ENCODE measurements at regions not wholly inside any gene's neighbourhood (a gene's known extent, or its start where the extent isn't known, plus 50 kb on each side); places are given as distances from the start of the nearest gene placed in this dataset.

- DNase-seq (ENCODE audit: low read depth, low spot score): no peak
These were observed 583.5 kb upstream of the TBX3 start for GRCh38 chr12:115267464-115267863.

- DNase-seq (ENCODE audit: low read depth, low spot score): no peak
These were observed 580.6 kb upstream of the TBX3 start for GRCh38 chr12:115264605-115265004.

- DNase-seq (ENCODE audit: low read depth, low spot score): peak; percentile 74
These were observed 577.9 kb upstream of the TBX3 start for GRCh38 chr12:115261691-115262398.

DNA sequence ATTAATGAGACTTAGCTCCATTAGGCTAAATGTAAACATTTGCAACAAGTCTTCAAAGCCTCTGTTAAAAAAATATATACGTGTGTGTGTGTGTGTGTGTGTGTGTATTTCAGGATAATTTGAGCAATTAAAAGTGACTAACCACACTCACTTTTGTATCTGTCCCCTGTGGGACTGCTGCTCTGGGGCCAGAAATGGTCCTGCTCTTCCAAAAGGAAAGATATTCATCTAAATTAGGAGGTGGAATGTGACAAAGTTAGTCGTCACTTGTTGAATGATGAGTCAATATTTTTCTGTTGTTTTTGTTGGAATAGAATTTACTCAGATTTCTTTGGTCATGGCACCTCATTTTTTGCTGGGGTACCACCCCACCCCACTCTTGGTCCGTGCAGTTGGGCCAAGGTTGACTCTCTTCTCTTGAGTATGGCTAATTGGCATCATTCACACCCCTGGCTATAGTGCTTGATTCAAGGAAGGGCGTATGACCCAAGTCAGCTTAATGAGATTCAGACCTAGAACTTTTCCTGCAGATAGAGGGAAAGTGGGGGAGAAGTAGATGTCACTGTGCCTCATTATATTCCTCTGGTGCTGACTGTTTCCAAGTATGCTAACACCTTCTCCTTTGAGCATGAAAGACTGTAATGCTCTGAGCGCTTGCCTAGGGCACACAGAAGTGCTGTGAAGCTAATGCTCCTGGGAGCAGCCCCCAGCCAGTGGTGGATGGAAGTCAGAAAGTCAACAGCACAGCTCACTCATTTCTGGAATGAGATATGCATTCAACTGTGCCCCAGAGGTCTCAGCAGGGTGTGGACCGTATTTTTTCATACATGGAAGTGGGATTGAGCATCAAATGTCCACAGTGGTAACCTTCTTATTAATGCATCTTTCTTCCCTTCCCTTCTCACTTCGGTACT lies 577.0 kb upstream of the TBX3 start:
- DNase-seq (ENCODE audit: low read depth, low spot score): peak; percentile 23

DNA sequence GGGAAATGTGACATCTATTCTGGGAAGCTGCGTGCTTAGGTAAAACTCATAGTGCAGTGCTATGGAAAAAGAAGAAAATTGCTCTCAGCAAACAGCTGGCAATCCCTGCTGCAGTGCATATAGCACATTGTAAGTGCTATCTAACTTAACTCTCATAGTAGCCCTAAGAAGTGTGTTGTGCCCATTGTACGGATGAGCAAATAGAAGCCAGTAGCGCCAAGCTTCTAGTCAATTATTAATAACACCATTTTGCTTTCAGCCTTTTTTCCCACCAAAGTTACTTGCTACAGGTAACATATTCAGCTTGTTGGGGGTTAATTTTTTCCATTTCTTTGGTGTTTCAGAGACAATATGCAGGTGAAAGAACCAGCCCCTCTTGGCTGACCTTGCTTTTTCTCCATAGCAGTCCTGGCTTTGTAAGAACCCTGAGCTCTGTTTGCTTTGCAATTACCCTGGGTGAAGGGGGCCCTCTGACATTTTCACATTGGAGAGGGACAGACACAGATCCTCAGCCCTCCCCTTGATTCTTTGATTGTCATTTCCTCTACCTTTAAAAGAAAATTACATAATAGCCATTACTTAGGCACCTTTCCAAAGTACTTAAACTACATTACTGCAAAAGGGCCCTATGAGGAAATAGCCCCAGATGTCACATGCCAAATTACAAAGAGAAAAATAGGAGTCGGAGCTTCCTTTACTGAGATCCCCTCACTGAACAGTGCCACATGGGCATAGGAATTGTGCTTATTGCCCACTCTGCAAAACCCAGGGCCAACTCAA lies 576.2 kb upstream of the TBX3 start:
- no peak for DNase-seq (ENCODE audit: low read depth, low spot score)

DNA sequence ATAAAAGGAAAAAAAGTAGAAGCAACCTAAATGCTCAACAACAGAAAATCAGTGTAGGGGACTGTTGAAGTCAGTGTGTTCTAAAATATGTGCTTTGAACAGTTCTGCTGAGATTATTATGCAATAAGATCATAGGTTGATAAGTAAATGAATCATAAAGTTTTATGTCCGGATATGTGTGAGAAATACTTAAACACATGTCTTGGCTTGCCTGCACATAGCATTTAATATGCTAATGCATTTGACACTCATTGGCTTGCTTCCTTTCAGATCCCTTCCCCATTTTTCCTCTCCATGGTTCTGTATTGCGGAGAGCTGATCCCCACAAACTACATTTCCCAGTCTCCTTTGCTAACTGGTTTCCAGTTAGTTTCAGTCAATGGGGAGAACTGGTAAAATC lies 573.8 kb upstream of the TBX3 start:
- DNase-seq (ENCODE audit: low read depth, low spot score): no peak

DNA sequence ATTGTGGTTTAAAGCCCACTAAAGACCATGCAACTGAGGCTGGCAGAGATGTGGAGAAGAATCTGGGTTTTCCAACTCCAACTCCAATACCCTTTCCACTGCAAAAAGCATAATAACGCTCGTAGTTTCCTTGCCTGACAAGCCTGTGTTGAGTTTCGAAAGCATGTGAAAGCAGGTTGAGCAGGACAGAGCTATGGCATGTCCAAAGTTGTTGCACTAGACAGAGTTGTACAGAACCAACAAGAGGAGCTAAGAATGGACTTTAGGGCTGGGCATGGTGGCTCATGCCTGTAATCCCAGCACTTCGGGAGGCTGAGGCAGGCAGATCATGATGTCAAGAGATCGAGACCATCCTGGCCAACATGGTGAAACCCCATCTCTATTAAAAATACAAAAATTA lies 572.0 kb upstream of the TBX3 start:
- DNase-seq (ENCODE audit: low read depth, low spot score): no peak

DNA sequence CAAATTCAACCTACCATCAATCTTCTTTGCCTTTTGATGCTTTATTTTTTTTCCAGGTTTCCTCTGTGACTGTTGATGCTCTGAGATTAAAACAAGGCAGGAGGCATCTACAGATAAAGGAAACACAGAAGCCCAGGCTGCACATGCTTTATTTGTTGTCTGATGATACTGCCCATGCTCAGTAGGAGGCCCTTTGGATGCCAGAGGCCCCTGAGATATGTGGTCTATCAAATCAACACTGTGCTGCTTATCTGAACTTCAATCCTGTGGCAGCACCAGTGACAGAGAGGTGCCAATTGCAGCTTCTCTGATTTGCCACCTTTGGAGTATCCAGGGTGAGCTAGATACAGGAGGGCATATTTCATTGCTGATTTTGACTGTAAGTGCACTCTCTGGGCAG lies 571.3 kb upstream of the TBX3 start:
- no peak for DNase-seq (ENCODE audit: low read depth, low spot score)

GRCh38 chr12:115253049-115253448 lies 569.1 kb upstream of the TBX3 start:
- no peak for DNase-seq (ENCODE audit: low read depth, low spot score)

- DNase-seq (ENCODE audit: low read depth, low spot score): peak; percentile 20
These were observed 567.8 kb upstream of the TBX3 start for GRCh38 chr12:115251727-115252126.

DNA sequence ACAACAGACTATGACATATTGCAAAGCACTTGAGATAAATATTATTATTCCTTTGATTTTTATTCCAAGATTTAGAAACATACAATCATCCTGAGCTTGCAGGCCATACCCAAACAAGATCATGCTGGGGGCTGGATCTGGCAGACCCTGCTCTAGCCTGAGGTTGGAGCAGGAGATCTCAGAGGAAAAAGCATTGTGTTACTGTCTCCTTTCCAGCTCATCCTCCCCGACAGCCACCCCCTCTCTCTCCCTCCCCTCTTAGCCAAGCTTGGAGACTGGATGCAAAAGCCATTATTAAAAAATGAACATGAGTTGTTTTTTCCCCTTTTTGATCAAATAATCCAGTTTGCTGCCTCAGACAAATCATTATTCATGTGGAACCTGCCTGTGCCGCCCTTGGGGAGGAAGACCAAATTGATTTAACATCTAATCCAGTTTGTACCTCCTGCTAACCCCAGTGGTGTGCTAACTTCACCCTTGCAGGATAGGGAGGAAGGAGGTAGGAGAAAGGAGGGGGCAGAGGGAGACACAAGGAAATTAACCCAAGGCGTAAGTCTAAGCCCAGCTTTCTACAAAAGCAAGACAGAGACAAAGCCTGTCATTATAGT lies 565.8 kb upstream of the TBX3 start:
- no peak for DNase-seq (ENCODE audit: low read depth, low spot score)

DNA sequence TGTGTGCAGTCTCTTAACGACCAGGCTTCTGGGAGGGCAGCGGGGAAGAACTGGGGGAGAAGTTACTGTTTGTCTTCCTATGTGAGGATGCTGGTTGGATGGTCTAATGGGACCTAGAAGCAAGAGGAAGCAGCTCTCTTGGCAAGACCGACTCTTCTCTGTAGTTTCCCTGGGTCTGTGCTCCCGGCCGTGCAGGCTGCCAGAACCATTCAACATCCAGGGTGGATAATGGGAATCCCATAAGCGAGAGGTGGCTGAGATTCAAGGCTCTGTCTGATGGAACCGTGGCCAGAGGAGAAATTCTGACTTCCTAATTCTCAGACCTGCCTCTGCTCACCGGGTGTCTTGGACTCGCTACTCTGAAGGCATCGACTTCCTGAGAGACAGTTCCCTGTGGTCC lies 561.0 kb upstream of the TBX3 start:
- no peak for DNase-seq (ENCODE audit: low read depth, low spot score)

DNA sequence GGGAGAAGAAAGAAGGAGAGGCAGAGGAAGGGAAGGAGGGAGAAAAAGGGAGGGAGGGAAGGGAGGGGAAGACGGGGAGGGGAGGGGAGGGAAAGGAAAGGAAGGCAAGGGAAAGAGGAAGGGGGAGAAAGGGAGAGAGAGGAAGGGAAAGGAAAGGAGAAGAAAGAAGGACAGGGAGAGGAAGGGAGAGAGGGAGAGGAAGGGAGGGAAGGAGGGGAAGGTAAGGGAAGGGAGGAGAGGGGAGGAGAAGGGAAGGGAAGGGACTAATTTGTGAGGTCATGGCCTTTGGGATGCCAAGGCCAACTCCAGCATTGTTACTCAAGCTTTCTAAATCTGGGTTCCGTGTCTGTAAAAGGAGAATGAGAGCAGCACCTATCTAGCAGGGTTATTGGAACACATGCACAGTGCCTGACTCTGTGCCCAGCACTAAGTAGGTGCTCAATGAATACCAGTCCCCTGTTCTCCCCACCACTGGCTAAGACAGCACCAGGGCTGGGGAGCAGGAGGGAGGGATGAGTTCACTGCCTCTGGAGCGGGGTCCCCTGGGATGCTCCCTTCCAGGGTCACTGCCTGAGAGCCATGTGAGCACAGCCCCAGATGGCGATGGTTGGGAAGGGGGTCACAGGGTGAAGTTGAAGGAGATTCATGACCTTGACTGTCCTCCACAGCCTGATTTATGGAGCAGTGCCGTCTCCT lies 560.1 kb upstream of the TBX3 start:
- DNase-seq (ENCODE audit: low read depth, low spot score): no peak

- no peak for DNase-seq (ENCODE audit: low read depth, low spot score)
These were observed 556.3 kb upstream of the TBX3 start for GRCh38 chr12:115240251-115240650.

GRCh38 chr12:115235880-115236279 lies 551.9 kb upstream of the TBX3 start:
- no peak for DNase-seq (ENCODE audit: low read depth, low spot score)

DNA sequence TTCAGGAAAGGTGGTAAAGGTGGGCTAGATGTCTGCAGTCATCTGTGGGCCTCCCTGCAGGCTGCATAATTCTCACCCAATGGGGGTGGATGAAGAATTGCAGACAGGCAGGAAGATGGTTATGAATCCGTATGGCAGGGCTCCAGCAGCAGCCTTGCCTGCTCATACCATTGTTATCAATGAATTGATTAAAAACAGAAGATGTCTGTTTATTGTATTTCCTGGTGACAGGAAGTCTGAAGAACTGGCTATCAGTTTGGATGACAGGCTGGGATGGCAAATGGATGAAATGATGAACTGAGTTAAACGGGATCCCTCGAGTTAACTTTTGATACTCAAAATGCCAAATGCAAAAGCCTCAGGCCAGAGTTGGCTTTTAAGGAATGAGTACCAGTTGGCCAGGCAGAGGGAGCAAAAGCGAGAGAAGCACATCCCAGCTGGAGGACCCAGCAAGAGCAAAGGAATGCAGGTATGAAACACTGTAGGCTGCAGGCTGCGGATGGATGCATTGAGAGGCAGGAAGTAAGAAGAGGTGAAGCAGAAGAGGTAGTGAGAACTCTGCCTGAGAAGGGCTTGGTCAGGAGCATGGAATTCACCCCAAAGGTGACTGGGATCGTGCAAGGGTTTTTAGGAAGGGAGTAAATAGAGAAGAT lies 550.0 kb upstream of the TBX3 start:
- DNase-seq (ENCODE audit: low read depth, low spot score): peak; percentile 69

DNA sequence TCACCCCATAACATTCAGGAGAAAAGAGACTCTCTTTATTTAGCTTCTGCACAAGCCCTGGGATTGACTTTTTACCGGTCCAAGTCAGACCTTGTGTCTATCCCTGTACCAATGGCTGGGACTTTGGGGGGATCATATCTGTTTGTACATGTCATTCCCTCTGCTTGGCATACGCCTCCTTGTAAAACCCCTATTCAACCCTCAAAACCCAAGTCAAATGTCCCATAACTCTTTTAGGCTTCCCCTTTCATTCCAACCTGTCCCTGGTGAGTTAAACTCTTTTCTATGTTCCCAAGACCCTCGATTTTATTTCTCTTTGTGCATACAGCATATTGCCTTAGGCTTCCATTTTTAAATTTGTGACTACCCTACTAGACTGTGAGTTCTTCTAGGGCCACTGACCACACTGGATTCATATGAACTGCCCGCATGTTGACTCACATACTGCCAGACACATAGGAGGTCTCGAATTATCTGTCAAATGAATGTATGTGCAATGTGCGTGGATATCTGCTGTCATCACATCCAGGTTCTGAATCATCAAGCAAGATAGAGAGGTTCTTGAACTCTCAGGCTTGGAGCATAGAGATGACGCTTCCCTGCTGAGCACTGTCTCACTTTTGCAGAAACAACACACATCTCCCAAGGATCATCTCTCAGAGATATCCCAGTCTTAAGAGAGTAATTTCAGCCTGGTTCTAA lies 548.6 kb upstream of the TBX3 start:
- no peak for DNase-seq (ENCODE audit: low read depth, low spot score)

GRCh38 chr12:115230606-115231005 lies 546.6 kb upstream of the TBX3 start:
- no peak for DNase-seq (ENCODE audit: low read depth, low spot score)

DNA sequence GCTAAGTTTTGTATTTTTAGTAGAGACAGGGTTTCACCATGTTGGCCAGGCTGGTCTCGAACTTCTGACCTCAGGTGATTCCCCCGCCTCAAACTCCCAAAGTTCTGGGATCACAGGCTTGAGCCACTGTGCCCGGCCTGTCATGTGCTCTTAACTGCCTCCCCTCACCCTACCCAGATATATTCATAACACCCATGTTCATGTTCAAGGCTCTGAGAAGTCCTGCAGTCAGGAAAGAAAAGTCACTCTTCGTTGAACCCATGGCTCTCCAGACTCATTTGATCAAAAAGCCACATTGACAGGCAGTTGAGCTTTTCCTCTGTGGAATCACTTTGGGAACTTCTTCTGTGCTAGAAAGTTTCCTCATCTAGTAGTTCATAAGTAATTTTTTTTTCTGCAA lies 545.5 kb upstream of the TBX3 start:
- no peak for DNase-seq (ENCODE audit: low read depth, low spot score)

GRCh38 chr12:115228434-115228833 lies 544.5 kb upstream of the TBX3 start:
- no peak for DNase-seq (ENCODE audit: low read depth, low spot score)
